ENCODE measurements at regions not wholly inside any gene's neighbourhood (a gene's known extent, or its start where the extent isn't known, plus 50 kb on each side); places are given as distances from the start of the nearest gene placed in this dataset.
A peak's percentile ranks its signal among the peaks of the same experiment; 100 is the strongest.
"Not testable (repeated sequence)": the region's sequence is repeated elsewhere in the genome, so short reads cannot be mapped to it uniquely, and the experiment has no call there.

DNA sequence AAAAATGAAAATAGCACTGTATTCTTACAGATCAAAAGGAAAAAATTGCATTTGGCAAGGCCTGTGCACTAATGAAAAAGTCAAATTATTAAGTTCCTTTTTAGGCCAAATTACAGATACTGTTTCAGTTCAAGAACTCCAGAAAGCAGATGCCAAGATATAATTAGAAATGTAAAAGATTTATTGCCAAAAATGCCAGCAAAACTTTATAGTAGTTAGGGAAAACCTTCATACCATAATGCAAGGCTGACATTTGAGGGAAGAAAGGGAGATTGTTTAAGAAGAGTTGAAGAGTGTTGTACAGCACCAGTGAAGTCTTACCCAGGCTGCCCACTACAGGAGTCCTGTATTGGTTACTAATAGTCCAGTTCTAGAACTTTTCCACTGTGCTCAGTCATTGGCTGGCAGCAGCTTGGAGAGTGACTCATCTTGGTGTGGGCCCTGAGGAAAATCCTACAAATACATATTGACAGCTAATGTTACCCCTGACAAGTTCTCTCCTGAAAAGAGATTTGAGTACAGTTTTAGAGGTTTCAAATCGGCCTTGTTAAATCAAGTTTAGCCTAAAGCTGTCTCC is 600.4 kb downstream of the C12orf50 start:
- H4K8ac ChIP-seq (ENCODE audit: low read length): no peak overlapping the region
- no peak overlapping the region for H3K27ac ChIP-seq (ENCODE audit: low read length, poor library complexity, severe bottlenecking)
- H2BK12ac ChIP-seq (ENCODE audit: low read length in 2 of 2): no peak overlapping the region
- H3K4ac ChIP-seq (ENCODE audit: low read depth in 1 of 2, low read length in 2 of 2): no peak overlapping the region
- no peaks in the 10 kb centered on the region for H3K27me3 ChIP-seq (ENCODE audit: control insufficient read depth in 1 of 2, insufficient read depth in 1 of 2, low read length in 2 of 2)
- H2AK5ac ChIP-seq (ENCODE audit: low read length, severe bottlenecking): no peak overlapping the region
- no peak overlapping the region for H3K23ac ChIP-seq (ENCODE audit: low read length in 2 of 2)
- H4K91ac ChIP-seq (ENCODE audit: low read length): no peak overlapping the region
- no peak overlapping the region for H3K9ac ChIP-seq (ENCODE audit: low read length)
- no peaks in the 10 kb centered on the region for H3K79me1 ChIP-seq (replicated peaks; ENCODE audit: low read length, poor library complexity, severe bottlenecking)
- no peak overlapping the region for H2AFZ ChIP-seq (ENCODE audit: low read depth, low read length)
- peak; percentile 36 for DNase-seq
- H3K4me3 ChIP-seq (ENCODE audit: insufficient read depth in 1 of 2, low read depth in 1 of 2, low read length in 2 of 2): no peak overlapping the region
- no peak overlapping the region for H3K4me2 ChIP-seq (ENCODE audit: low read length, poor library complexity, severe bottlenecking)
- no peak overlapping the region for H2BK5ac ChIP-seq (ENCODE audit: low read depth, low read length, poor library complexity, severe bottlenecking)
- H2BK120ac ChIP-seq (ENCODE audit: low read depth, low read length): no peak overlapping the region
- peaks cover 8% of the 10 kb centered on the region for H3K9me3 ChIP-seq (ENCODE audit: control insufficient read depth, low read length)
- no peaks in the 10 kb centered on the region for H3K36me3 ChIP-seq (ENCODE audit: control insufficient read depth in 1 of 2, insufficient read depth in 2 of 2, low read depth in 1 of 2, low read length in 2 of 2)
- H3K14ac ChIP-seq (ENCODE audit: low read length in 2 of 2): no peak overlapping the region
- no peaks in the 10 kb centered on the region for H3K4me1 ChIP-seq (ENCODE audit: control insufficient read depth, insufficient read depth, low read depth, low read length)
- H3K18ac ChIP-seq (ENCODE audit: low read depth in 1 of 2, low read length in 2 of 2): no peak overlapping the region
- no peak overlapping the region for H2BK15ac ChIP-seq (ENCODE audit: low read depth, poor library complexity, severe bottlenecking)
- 93% methylated on average over 1 of the region's 1 CpG for WGBS

- H3K36me3 ChIP-seq (ENCODE audit: control insufficient read depth in 1 of 2, insufficient read depth in 2 of 2, low read depth in 1 of 2, low read length in 2 of 2): no peaks in the 10 kb centered on the region
- no peak overlapping the region for H3K18ac ChIP-seq (ENCODE audit: low read depth in 1 of 2, low read length in 2 of 2)
- no peak overlapping the region for H4K8ac ChIP-seq (ENCODE audit: low read length)
- H2AK5ac ChIP-seq (ENCODE audit: low read length, severe bottlenecking): no peak overlapping the region
- H3K9me3 ChIP-seq (ENCODE audit: control insufficient read depth, low read length): peaks cover 8% of the 10 kb centered on the region
- no peak overlapping the region for H3K4me3 ChIP-seq (ENCODE audit: insufficient read depth in 1 of 2, low read depth in 1 of 2, low read length in 2 of 2)
- no peak overlapping the region for H3K4me2 ChIP-seq (ENCODE audit: low read length, poor library complexity, severe bottlenecking)
- H2BK5ac ChIP-seq (ENCODE audit: low read depth, low read length, poor library complexity, severe bottlenecking): no peak overlapping the region
- 100% methylated on average over 1 of the region's 1 CpG for WGBS
- no peaks in the 10 kb centered on the region for H3K4me1 ChIP-seq (ENCODE audit: control insufficient read depth, insufficient read depth, low read depth, low read length)
- no peak overlapping the region for H3K4ac ChIP-seq (ENCODE audit: low read depth in 1 of 2, low read length in 2 of 2)
- no peak overlapping the region for H3K9ac ChIP-seq (ENCODE audit: low read length)
- no peak overlapping the region for H2BK12ac ChIP-seq (ENCODE audit: low read length in 2 of 2)
- no peak overlapping the region for H2BK120ac ChIP-seq (ENCODE audit: low read depth, low read length)
- no peaks in the 10 kb centered on the region for H3K27me3 ChIP-seq (ENCODE audit: control insufficient read depth in 1 of 2, insufficient read depth in 1 of 2, low read length in 2 of 2)
- H2BK15ac ChIP-seq (ENCODE audit: low read depth, poor library complexity, severe bottlenecking): no peak overlapping the region
- DNase-seq: no peak
- no peaks in the 10 kb centered on the region for H3K79me1 ChIP-seq (replicated peaks; ENCODE audit: low read length, poor library complexity, severe bottlenecking)
- no peak overlapping the region for H2AFZ ChIP-seq (ENCODE audit: low read depth, low read length)
- H3K27ac ChIP-seq (ENCODE audit: low read length, poor library complexity, severe bottlenecking): no peak overlapping the region
- H3K23ac ChIP-seq (ENCODE audit: low read length in 2 of 2): no peak overlapping the region
- no peak overlapping the region for H4K91ac ChIP-seq (ENCODE audit: low read length)
- no peak overlapping the region for H3K14ac ChIP-seq (ENCODE audit: low read length in 2 of 2)
Observed at GRCh38 chr12:87427770-87428169, 601.4 kb downstream of the C12orf50 start.

DNA sequence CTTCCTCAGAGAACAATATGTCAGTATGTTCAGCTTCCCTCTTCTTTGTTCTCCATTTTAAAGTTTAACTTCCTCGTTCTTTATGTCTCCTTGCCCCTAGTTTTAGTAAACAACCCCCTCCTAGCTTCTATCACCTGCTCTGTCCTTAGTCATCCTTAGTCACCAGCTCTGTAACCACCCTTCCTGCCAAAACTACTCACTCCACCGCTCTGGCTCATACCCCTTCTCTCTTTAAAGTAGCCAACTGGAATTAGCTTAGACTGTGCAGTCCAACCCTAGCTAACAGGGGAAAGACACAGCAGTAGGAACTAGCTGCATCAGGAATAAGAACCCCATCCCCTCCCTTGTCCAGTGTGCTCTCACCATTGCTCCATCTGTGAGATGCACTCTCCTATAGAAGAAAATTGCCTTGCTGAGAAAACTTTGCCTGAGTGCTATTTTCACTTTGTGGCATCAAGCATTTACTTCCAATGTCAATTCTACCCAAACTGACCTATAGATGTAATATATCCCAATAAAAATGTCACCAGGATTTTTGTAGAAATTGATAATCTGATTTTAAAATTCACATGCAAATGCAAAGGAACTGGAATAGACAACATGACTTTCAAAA is 603.2 kb downstream of the C12orf50 start:
- H3K14ac ChIP-seq (ENCODE audit: low read length in 2 of 2): no peak overlapping the region
- H2BK12ac ChIP-seq (ENCODE audit: low read length in 2 of 2): no peak overlapping the region
- no peak overlapping the region for H2AFZ ChIP-seq (ENCODE audit: low read depth, low read length)
- no peak overlapping the region for H3K4me2 ChIP-seq (ENCODE audit: low read length, poor library complexity, severe bottlenecking)
- 86% methylated on average over 2 of the region's 2 CpGs for WGBS
- no peak for DNase-seq
- H2BK15ac ChIP-seq (ENCODE audit: low read depth, poor library complexity, severe bottlenecking): no peak overlapping the region
- no peak overlapping the region for H3K4ac ChIP-seq (ENCODE audit: low read depth in 1 of 2, low read length in 2 of 2)
- H4K91ac ChIP-seq (ENCODE audit: low read length): no peak overlapping the region
- H2BK5ac ChIP-seq (ENCODE audit: low read depth, low read length, poor library complexity, severe bottlenecking): no peak overlapping the region
- no peaks in the 10 kb centered on the region for H3K36me3 ChIP-seq (ENCODE audit: control insufficient read depth in 1 of 2, insufficient read depth in 2 of 2, low read depth in 1 of 2, low read length in 2 of 2)
- no peak overlapping the region for H3K9ac ChIP-seq (ENCODE audit: low read length)
- H3K9me3 ChIP-seq (ENCODE audit: control insufficient read depth, low read length): peaks cover 8% of the 10 kb centered on the region
- no peak overlapping the region for H2BK120ac ChIP-seq (ENCODE audit: low read depth, low read length)
- no peaks in the 10 kb centered on the region for H3K4me1 ChIP-seq (ENCODE audit: control insufficient read depth, insufficient read depth, low read depth, low read length)
- no peak overlapping the region for H3K18ac ChIP-seq (ENCODE audit: low read depth in 1 of 2, low read length in 2 of 2)
- no peak overlapping the region for H3K4me3 ChIP-seq (ENCODE audit: insufficient read depth in 1 of 2, low read depth in 1 of 2, low read length in 2 of 2)
- no peak overlapping the region for H4K8ac ChIP-seq (ENCODE audit: low read length)
- no peaks in the 10 kb centered on the region for H3K79me1 ChIP-seq (replicated peaks; ENCODE audit: low read length, poor library complexity, severe bottlenecking)
- H3K27me3 ChIP-seq (ENCODE audit: control insufficient read depth in 1 of 2, insufficient read depth in 1 of 2, low read length in 2 of 2): no peaks in the 10 kb centered on the region
- no peak overlapping the region for H3K23ac ChIP-seq (ENCODE audit: low read length in 2 of 2)
- H2AK5ac ChIP-seq (ENCODE audit: low read length, severe bottlenecking): no peak overlapping the region
- H3K27ac ChIP-seq (ENCODE audit: low read length, poor library complexity, severe bottlenecking): no peak overlapping the region

GRCh38 chr12:87421233-87421632 is 608.0 kb downstream of the C12orf50 start:
- DNase-seq; H3K36me3 ChIP-seq (ENCODE audit: control insufficient read depth in 1 of 2, insufficient read depth in 2 of 2, low read depth in 1 of 2, low read length in 2 of 2); H3K14ac ChIP-seq (ENCODE audit: low read length in 2 of 2); H3K4me1 ChIP-seq (ENCODE audit: control insufficient read depth, insufficient read depth, low read depth, low read length); H2AFZ ChIP-seq (ENCODE audit: low read depth, low read length); H2BK5ac ChIP-seq (ENCODE audit: low read depth, low read length, poor library complexity, severe bottlenecking); H3K4me3 ChIP-seq (ENCODE audit: insufficient read depth in 1 of 2, low read depth in 1 of 2, low read length in 2 of 2); H2BK120ac ChIP-seq (ENCODE audit: low read depth, low read length); H3K9ac ChIP-seq (ENCODE audit: low read length); H3K4me2 ChIP-seq (ENCODE audit: low read length, poor library complexity, severe bottlenecking); H3K4ac ChIP-seq (ENCODE audit: low read depth in 1 of 2, low read length in 2 of 2); H2AK5ac ChIP-seq (ENCODE audit: low read length, severe bottlenecking); H4K91ac ChIP-seq (ENCODE audit: low read length); H3K79me1 ChIP-seq (replicated peaks; ENCODE audit: low read length, poor library complexity, severe bottlenecking); H3K18ac ChIP-seq (ENCODE audit: low read depth in 1 of 2, low read length in 2 of 2); H4K8ac ChIP-seq (ENCODE audit: low read length); H3K27ac ChIP-seq (ENCODE audit: low read length, poor library complexity, severe bottlenecking); H2BK15ac ChIP-seq (ENCODE audit: low read depth, poor library complexity, severe bottlenecking); H3K27me3 ChIP-seq (ENCODE audit: control insufficient read depth in 1 of 2, insufficient read depth in 1 of 2, low read length in 2 of 2); H3K9me3 ChIP-seq (ENCODE audit: control insufficient read depth, low read length); H3K23ac ChIP-seq (ENCODE audit: low read length in 2 of 2); H2BK12ac ChIP-seq (ENCODE audit: low read length in 2 of 2): not testable (repeated sequence)
- 100% methylated on average over 2 of the region's 2 CpGs for WGBS

Measured in mesenchymal stem cell (in vitro differentiated cells and primary cell).